Stimulated activated CD8-positive, alpha-beta memory T cell treated with anti-CD3 and anti-CD28 coated beads, Interleukin-12 subunit alpha, Interleukin-12 subunit beta, amount 100 ng/mL, for 4 hours (primary cell): ENCODE measurements at regions not wholly inside any gene's neighbourhood (a gene's known extent, or its start where the extent isn't known, plus 50 kb on each side); places are given as distances from the start of the nearest gene placed in this dataset.
"Not testable (repeated sequence)": the region's sequence is repeated elsewhere in the genome, so short reads cannot be mapped to it uniquely, and the experiment has no call there.

ENCODE experiments used
- DNase-seq: peaks from one replicate; pipeline ENCODE4 v3.0.0-alpha.2; 2020; ENCODE audit warnings: low read depth

DNA sequence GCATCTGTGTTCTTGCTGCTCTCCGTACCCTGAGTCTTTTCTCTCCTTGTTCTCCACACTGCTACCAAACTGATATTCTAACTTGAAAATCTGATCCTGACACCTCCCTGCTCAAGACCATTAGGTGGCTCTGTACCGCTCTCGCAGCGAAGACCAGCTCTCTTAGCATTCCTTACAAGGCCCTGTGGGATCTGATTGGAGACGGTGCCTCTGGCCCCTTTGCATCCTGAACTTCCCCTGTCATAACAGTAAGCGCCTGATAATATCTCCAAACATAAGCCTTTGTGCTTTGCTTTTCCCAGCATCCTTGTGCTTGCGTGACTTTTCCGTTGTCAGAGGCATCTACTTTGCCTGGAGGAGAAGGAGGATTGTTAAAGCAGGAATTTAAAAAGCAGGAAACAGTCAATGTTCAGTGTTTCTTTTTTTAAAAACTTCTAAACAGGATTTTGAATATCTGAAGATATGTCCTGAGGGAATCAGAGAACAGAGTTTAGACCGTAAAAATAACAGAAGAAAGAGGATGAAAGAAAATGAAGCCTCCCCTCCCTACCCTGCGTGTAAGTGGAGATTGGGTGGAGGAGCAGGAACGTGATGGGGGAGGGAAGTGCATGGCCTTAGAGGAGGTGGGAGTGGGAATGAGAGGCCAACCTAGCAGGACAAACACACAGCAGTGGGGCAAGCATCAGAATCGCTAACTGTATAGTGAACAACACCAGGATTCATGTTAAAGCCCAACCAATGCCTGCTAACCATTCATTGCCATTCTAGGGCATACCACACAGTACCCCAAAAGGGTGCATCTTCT lies 89.2 kb upstream of the STMND1 start:
- no peak for DNase-seq

DNA sequence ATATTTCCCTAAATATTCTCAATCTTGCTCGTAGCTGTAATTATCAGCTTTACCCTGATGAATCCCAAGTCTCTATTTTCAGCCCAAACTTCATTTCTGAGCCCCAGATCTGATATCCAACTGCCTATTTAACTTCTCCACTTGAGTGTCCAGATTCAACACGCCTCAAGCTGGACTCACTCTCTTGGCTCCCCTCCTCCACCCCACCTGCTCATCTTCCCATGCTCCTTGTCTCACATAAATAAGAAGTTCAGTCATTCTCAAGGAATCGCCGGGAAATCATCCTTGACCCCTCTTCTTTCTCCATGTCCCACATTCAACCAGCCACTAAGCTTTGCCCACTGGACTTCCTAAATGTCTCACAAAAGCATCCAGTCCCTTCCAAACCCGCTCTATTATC lies 89.9 kb upstream of the STMND1 start:
- DNase-seq, result no peak

DNA sequence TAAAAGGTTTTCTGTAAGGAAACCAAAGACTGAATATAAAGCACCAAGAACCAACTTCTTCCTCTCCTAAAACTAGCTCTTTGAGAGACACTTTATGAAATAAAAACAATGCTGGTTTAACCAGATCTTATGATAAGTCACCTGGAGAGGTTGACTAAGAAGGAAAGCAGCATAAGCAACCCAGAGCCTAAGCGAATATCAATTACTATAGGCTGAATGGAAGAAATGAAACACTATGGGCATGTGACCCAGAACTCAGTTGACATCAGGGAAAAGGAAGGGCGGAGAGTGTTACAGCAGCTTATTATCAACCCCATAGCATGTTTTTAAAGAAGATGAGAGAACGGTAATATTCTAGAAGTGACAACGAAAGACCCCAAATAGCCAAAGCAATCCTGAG lies 94.1 kb upstream of the STMND1 start:
- DNase-seq, result no peak

DNA sequence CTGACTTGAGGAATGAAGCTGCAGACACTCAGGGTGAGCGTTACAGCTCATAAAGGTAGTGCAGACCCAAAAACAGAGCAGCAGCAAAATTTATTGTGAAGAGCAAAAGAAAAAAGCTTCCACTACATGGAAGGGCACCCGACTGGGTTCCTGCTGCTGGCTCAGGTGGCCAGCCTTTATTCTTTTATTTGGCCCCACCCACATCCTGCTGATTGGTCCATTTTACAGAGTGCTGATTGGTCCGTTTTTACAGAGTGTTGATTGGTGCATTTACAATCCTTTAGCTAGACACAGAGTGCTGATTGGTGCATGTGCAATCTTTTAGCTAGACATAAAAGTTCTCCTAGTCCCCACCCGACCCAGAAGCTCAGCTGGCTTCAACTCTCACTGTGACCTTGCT lies 95.3 kb upstream of the STMND1 start:
- no peak for DNase-seq

DNA sequence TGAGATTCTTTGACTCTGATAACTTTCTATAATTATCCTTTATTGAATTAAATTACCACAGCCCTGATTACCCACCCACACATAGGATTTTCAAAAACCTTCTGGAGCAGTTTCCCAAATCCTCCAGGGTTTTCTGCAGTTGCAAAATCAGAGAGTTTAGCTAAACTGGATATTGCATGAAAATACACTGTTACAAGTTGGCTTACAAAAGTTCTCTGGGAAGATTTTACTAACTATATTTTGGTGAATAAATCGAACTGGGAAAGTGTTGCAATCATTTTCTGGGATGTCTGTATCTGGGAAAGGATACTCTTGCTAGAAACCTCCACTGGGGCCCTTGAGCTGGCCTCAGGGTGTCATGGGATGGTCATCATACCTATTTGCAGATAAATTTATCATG lies 97.6 kb upstream of the STMND1 start:
- DNase-seq, result no peak

DNA sequence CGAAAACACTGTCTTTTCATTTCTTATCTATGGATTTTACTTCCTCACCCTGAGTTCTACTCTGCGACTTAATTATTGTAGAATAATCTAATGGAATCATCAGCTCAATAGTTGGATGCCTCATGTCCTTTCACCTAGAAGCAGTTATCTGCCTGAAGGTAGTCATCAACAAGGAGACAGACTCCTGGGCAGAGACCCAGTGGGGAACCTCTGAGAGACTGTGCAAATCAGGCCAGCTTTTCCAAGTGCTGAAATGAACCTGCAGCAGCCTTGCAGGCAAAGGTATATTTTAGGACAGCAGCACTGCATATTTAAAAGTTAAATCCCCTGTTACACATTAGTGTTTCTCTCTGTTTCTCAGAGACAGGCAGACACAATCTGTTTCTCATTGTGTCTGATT lies 99.7 kb upstream of the STMND1 start:
- no peak for DNase-seq

DNA sequence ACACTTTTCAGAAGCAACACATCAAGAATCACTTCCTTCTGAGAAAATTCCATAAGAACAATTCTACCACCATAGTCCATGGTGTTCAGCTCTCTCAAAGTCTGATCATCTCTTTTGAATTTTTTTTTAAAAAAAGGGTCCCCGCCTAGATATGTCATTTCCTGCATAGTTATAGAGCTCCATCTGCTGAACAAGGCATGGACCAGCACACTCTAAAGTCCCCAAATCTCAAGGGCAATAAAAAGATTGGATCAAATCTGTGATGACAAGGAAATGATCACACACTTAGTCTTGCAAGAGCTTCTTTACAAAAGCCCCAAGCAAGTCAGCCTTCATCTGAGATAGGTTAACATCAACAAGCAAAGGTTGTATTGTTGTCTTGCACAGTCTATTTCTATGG lies 100.7 kb upstream of the STMND1 start:
- no peak for DNase-seq

DNA sequence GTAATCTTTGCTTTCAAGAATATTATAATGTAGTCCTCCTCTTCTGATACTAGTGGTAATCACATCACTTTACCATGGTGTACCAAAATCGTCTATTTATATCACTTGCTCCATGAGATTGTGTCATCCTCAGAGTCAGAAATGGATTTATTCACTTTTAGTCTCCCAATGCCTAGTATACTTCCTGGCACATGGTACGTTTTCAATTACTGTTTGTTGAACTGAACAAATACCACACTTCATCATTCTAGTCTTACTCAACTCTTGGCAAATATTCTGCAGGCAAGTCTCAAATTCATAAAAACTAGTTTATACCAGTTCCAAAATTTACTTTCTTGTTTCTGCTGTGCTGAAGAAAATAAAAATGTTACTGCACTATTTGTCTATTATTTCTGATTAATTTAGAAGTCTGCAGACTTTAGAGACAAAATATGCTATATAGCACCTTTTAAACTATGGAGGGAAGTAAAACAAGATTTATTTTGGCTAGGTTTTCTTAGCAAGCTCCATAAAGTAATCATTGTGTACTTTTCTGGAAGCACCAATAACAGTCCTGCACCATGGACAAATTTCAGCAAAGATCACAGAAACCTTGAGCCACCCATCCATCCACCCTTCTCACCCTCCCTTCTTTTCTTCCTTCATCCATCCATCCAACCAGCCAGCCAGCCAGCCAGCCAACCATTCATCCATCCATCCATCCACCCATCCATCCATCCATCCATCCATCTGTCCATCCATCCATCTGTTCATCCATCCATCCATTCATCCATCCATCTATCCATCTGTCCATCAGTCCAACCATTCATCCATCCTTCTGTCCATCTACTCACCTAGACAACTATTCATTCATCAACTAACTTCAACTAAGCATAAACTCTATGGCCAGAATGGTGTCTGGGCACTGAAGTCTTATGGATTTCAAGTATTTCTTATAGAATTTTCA lies 102.1 kb upstream of the STMND1 start:
- no peak for DNase-seq

DNA sequence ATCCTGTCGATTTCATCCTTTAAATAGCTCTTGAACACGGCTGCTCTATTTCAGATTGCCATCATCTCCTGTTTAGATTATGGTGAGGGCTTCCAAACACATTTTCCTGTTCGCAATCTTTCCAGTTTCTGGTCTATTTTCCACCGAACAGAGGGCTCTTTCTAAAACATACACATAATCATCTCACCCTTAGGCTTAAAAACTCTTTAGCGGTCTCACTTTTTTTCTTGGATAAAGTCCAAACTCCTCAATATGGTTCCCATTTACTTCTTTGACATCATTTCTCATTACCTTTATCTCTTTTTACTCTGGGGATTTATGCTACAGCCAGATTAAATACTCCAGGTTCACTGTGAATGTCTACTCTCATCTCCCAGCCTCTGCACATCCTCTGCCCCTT lies 103.4 kb upstream of the STMND1 start:
- no peak for DNase-seq

DNA sequence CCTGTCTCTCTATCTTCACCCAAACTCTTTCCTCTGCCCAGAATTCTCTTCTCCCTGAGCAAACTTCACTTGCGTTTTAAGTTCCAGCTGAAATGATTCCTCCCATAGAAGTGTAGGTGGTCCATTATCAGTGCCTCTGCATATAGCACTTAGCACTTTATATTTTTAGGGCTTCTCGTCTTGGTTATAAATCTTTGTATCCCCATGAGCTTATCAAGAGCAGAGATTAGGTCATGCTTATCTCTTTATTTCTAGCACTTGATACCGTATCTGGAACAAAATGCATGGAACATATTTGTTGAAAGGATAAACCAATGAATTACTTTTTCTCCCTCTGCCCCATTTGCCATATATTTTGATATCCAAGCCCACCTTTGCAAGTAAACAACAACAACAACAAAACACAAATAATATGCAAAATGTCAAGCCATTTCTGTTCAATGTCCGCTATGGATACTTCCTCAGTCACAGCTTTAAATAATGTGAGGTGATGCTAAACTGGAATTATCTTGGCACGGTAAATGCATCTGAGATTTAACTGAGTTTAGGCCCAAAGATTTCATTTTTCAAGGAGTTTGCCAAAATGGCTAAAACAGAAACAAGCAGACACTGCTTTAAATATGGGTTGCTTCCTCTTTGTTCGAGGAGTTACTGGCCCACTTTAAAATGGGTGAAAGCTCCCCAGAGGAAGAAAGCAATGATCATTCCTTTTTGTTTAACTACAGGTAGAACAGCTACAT lies 106.2 kb upstream of the STMND1 start:
- DNase-seq, result no peak

DNA sequence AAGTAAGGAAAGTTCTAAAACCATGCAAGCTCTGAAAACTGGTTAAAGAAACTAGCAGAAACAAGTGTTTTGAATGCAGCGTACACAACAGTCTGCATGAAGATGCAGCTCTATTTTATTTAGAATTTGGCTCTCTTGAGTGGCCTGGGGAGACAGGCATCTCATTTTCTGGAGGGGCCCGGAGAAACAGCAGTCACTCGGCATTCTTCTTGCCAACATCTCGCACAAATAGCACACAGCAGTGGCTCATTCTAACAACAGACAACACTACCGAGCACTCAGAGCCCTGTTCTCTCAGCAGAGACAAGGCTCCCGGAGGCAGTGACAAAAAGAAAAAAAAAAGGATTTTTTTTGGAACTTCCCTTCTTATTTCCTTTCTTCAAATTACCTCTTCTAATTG lies 108.5 kb upstream of the STMND1 start:
- no peak for DNase-seq

DNA sequence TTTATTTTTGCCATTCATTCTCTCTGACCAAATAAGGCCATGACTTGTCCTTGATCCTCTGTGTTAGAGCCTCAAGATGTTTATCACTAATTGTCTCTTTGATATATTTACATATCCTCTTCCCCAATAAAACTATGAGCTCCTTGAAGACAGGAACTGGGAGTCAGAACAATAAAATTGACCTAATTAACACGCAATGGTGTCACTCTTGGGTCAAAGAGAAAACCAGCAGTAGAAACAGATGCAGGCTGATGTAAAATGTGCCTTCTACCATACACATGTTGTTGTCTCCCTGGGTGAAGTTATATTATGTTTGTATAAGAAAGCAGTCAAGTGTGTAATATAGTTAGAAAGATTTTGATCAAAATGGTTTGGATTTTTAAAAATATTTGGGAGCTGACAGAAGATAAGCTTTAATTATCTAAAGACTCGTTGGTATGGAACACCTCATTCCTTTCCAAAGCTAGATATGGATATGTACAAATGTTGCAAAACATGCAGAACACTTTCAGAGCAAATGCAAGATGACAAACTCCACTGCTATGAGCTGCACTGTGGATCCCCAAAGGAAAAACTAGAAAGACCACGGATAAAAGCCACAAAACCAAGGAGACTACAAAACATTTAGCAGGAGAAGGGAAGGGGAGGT lies 109.7 kb upstream of the STMND1 start:
- no peak for DNase-seq

DNA sequence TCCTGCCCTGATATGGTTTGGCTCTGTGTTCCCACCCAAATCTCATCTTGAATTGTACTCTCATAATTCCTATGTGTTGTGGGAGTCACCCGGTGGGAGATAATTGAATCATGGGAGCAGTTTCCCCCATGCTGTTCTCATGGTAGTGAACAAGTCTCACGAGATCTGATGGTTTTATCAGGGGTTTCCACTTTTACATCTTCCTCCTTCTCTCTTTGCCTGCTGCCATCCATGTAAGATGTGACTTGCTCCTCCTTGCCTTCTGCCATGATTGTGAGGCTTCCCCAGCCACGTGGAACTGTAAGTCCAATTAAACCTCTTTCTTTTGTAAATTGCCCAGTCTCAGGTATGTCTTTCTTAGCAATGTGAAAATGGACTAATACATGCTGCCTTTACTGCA lies 111.9 kb upstream of the STMND1 start:
- not testable (repeated sequence) for DNase-seq

DNA sequence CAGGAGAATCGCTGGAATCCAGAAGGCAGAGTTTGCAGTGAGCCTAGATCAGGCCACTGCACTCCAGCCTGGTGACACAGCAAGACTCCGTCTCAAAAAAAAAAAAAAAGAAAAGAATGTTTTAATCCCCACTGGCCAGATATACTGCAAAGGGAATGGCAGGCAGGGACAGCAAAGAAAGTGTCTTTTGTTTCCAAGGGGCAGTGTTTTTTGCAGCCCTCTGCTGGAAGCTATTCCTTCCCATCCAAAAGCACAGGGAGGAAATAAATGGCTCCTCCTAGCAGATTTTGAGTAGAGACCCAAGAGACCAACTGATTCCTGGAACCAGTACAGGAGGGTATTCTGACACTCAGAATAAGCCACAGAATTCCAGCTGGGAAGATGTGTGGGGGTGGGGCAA lies 112.5 kb upstream of the STMND1 start:
- no peak for DNase-seq

DNA sequence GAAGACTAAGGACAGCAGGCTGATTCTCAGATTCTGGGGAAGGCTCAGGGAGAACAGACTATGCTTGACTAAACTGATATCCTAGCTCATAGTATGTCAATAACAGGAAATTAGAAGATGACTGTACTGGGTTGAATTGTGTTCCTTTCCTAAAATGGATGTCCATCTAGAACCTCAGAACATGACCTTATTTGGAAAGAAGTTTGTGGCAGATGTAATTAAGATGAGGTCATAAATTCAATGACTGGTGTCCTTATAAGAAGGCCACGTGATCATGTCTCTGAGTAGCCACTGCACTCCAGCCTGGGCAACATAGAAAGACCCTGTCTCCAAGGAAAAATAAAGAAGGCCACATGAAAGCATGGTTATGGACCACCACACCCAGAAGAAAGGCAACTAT lies 113.9 kb upstream of the STMND1 start:
- no peak for DNase-seq

DNA sequence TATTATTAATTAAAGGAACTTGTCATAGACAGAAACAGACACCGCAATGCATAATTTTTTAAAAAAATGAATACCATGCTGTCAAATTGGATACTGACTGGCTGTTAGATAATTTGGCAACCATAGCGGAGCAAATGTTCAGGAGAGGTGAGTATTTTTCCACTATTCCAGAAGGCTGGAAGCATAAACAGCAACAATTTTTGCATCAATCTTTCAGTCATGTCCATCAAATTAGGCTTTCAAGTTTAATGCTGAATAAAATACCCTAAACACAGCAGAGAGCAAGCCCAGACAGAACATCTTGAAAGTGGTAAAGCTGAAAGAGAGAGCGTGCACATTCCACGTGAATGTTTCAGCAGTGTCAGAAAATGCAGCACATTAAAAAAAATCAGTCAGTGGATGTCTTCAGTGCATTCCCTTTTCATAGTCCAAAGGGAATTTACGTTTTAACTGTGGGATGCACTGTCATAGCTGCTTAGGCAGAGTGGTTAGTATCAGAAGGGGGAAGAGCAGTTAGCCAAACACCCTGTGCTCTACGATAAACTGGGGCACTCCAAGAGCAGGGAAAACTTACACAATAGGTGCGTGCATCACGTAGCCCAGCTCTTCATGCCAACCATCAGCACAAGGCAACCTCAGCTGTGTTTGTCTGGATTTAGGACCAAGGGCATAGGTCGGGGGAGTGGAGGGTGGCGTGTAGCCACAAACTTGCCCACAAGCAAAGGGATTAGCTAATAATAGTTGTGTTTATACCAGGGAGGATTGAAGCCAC lies 116.2 kb upstream of the STMND1 start:
- no peak for DNase-seq

DNA sequence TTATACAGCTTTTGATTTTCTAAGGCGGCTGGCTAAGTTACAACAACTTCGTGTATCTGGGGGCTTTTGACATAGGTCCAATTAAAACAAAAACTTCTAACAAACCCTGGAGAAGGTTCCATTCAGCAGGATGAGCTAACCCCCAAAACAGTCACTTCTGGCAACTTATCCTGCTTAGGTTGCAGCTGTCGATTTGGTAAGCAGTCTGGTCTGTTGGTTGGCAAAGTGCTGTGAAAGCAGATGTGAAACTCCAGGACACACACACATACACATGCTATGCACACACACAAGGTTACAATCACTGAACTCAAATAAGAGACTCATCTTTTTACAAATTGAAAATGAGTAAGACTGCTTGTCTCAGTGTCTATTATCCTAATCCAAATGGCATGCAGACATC lies 119.0 kb upstream of the STMND1 start:
- DNase-seq, result no peak

DNA sequence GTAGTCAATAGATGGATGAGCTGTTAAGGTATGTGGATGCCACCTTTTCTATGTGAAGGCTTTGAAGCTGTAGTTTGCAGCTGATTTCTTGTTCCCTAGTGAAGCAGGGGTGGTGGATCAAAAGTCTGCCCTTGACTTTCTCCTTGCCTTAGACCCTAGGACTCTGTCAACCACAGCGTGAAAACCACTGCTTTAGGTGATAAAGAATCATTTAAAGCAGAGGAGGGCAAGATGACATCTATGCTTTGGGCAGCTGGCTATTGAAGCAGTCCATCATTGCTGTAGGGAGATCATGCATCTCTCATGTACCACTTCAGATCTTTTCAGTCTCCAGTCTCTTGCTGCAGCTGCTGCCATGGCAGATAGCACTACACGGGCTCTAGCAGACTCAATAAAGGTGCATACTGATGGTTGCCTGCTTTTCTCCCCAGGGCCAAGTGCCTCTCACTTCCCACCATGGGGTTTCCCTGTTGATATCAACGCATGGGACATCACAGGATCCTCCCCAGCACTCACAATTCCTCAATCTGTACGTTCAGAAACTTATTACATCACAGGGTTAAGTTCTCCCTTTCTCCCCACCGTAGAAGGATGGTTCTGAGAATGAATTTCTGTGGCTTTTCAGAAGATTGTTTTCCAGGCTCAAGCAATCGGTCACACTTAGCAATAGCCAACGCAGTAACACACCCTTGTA lies 122.0 kb upstream of the STMND1 start:
- no peak for DNase-seq

DNA sequence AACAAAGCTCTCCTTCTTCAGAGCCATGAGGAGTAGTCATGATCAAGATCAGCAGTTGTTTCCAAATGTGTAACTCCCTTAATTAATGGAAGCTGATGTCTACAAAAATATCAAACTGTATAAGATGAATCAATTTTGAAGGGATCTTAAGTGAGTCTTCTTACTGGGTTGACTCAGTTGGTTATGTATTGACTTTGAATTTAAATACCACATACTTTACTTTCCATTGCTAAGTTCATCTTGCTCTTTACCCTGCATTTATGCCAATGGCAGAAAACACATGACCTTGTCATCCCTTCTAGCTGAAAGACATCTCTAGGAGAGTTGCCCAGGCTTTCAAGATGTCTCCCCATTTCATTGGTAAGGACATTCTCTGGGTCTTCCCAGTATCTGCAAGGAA lies 123.2 kb upstream of the STMND1 start:
- no peak for DNase-seq

DNA sequence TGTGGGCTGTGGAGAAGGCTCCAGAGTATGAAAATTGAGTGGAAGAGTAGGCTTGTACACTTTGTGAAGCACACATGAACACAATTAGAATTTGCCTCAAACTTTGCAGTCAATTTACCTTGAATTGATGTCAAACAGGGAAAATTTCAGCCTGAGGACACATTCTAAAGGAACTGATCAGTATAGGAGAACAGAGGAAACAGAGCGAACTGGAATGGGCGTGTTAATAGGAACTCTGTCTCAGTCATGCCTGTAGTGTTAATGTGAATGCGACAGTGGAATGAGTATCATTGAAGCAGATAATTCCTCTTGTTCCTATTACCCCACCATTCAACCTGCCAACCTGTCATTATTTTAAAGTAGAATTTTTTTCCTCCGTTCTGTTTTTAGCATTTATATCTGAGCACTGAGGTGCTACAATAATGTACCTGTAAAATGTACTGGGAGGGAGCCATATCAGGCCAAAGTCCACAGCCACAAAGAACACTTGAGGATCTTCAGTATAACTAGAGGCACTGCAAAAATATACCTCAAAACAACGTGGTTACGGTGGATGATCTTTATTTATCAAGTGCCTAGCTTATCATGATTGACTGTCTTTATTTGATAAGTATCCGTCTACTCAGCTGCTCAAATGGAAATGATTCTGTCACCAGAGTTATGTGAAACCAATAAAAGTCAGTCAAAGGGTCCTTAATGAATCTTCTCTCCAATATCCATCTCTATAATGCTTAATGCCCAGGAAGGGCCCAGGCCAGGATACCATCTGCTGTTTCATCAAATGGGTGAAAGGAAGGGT lies 125.3 kb upstream of the STMND1 start:
- no peak for DNase-seq
